Keratinocyte (primary cell): ENCODE measurements at regions not wholly inside any gene's neighbourhood (a gene's known extent, or its start where the extent isn't known, plus 50 kb on each side); places are given as distances from the start of the nearest gene placed in this dataset.

Source experiments
- DNase-seq: peaks from one replicate; pipeline ENCODE4 v3.0.0-alpha.2; 2011; ENCODE audit warnings: low read depth, missing footprints, low spot score
- FAIRE-seq: peaks from 2 replicates; lab custom pipeline; 2011; peaks lifted over from hg19 to GRCh38; lab: Jason Lieb, UNC
- H2AFZ ChIP-seq: 2 replicates; pipeline ENCODE4 v1.6.0; 2012; ENCODE audit warnings: low read length, control low read depth, inconsistent platforms; ENCODE audit not compliant: control insufficient read depth
- H3K27ac ChIP-seq: 2 replicates; pipeline ENCODE4 v1.5.1; 2011; ENCODE audit warnings: low read length; ENCODE audit not compliant: control insufficient read depth, insufficient read depth
- H3K27me3 ChIP-seq: 3 replicates; pipeline ENCODE4 v1.6.0; 2011; ENCODE audit warnings: low read length; ENCODE audit not compliant: control insufficient read depth, insufficient read depth; ENCODE audit errors: extremely low read depth
- H3K36me3 ChIP-seq, 2 experiments: 2 replicates in 1 of 2; 3 replicates in 1 of 2; pipeline ENCODE4 v1.5.1; 2011; ENCODE audit warnings: low read length in 2 of 2, mild to moderate bottlenecking in 1 of 2; ENCODE audit not compliant: control insufficient read depth in 2 of 2, insufficient read depth in 2 of 2; ENCODE audit errors: extremely low read depth in 1 of 2
- H3K4me1 ChIP-seq: 3 replicates; pipeline ENCODE4 v1.5.1; 2011; ENCODE audit warnings: low read length; ENCODE audit not compliant: control insufficient read depth, insufficient read depth; ENCODE audit errors: extremely low read depth
- H3K4me2 ChIP-seq: 3 replicates; pipeline ENCODE4 v1.6.0; 2011; ENCODE audit warnings: low read depth, low read length; ENCODE audit not compliant: control insufficient read depth, insufficient read depth; ENCODE audit errors: extremely low read depth
- H3K4me3 ChIP-seq, 3 experiments: fragments of 200-600 bp in 1 of 3; sonication (generic) in 1 of 3; 2 replicates in 2 of 3; 3 replicates in 1 of 3; pipeline ENCODE4 v1.5.1; 2011 to 2016; ENCODE audit warnings: low read length in 3 of 3, mild to moderate bottlenecking in 3 of 3, control low read depth in 2 of 3, inconsistent platforms in 1 of 3, low read depth in 1 of 3, mixed read lengths in 1 of 3, mixed run types in 1 of 3, moderate library complexity in 1 of 3; ENCODE audit not compliant: control insufficient read depth in 2 of 3, insufficient read depth in 2 of 3; ENCODE audit errors: extremely low read depth in 1 of 3
- H3K79me2 ChIP-seq: 2 replicates; pipeline ENCODE4 v1.6.0; 2012; ENCODE audit warnings: low read length; ENCODE audit not compliant: control insufficient read depth, insufficient read depth
- H3K9ac ChIP-seq: 3 replicates; pipeline ENCODE4 v1.6.0; 2011; ENCODE audit warnings: low read length; ENCODE audit not compliant: control insufficient read depth, insufficient read depth; ENCODE audit errors: extremely low read depth
- H3K9me1 ChIP-seq: 3 replicates; pipeline ENCODE4 v1.6.0; 2011; ENCODE audit warnings: low read length; ENCODE audit not compliant: control insufficient read depth, insufficient read depth; ENCODE audit errors: extremely low read depth
- H3K9me3 ChIP-seq: 2 replicates; pipeline ENCODE4 v1.5.1; 2012; ENCODE audit warnings: low read depth, low read length; ENCODE audit not compliant: control insufficient read depth
- H4K20me1 ChIP-seq: 3 replicates; pipeline ENCODE4 v1.6.0; 2011; ENCODE audit warnings: low read length; ENCODE audit not compliant: control insufficient read depth, insufficient read depth; ENCODE audit errors: extremely low read depth
- CTCF ChIP-seq, 3 experiments: IDR thresholded peaks in 1 of 3; conservative IDR thresholded peaks in 1 of 3; optimal IDR thresholded peaks in 1 of 3; 2 replicates in 2 of 3; 3 replicates in 1 of 3; pipeline versions ENCODE3 to v1.5.1; 2011; ENCODE audit warnings: low read length in 3 of 3, mild to moderate bottlenecking in 3 of 3, moderate library complexity in 2 of 3, control low read depth in 1 of 3, inconsistent platforms in 1 of 3; ENCODE audit not compliant: insufficient read depth in 2 of 3; ENCODE audit errors: extremely low read depth in 1 of 3
- EZH2 ChIP-seq: IDR thresholded peaks from one replicate; pipeline ENCODE4 v1.6.1; 2012; ENCODE audit warnings: inconsistent platforms, mild to moderate bottlenecking, low read length, moderate library complexity
- dilution Hi-C: fragments of 300-500 bp; cut with MboI; formaldehyde crosslinking; loops from one replicate; pipeline ENCODE4 v1.7.0; 2020; ENCODE audit warnings: low sequenced_read_pairs; ENCODE audit not compliant: extremely low pct_ligation_motif_present

GRCh38 chr5:4104831-4105597 is 509.4 kb downstream of the IRX1 start:
- dilution Hi-C loops = no loop called here
- no peak overlapping the region for H3K4me3 ChIP-seq
- FAIRE-seq (no peak), DNase-seq (no peak)
- H4K20me1 ChIP-seq = no peaks in the 10 kb centered on the region
- no peaks in the 10 kb centered on the region for H3K9me1 ChIP-seq
- no peaks in the 10 kb centered on the region for H3K79me2 ChIP-seq
- H3K36me3 ChIP-seq = no peaks in the 10 kb centered on the region
- H2AFZ ChIP-seq = no peak overlapping the region
- no peak for TF ChIP-seq CTCF (optimal IDR thresholded peaks at IDR 0.05 in 1 of 3, IDR thresholded peaks at IDR 0.05 in 1 of 3, conservative IDR thresholded peaks at IDR 0.05 in 1 of 3; ENCODE audit: extremely low read depth in 1 of 3, insufficient read depth in 2 of 3, low read length in 3 of 3)
- TF ChIP-seq EZH2 = no peak
- H3K4me2 ChIP-seq = no peak overlapping the region
- no peak overlapping the region for H3K27ac ChIP-seq
- no peaks in the 10 kb centered on the region for H3K27me3 ChIP-seq
- H3K9ac ChIP-seq = no peak overlapping the region
- no peaks in the 10 kb centered on the region for H3K9me3 ChIP-seq
- no peaks in the 10 kb centered on the region for H3K4me1 ChIP-seq

- DNase-seq (no peak), FAIRE-seq (no peak)
- Histone ChIP-seq H3K4me2 (no peak overlapping the region), H2AFZ (no peak overlapping the region), H3K27me3 (no peaks in the 10 kb centered on the region), H3K9me3 (no peaks in the 10 kb centered on the region), H3K9me1 (no peaks in the 10 kb centered on the region), H3K27ac (no peak overlapping the region), H3K79me2 (no peaks in the 10 kb centered on the region), H3K9ac (no peak overlapping the region), H3K36me3 (no peaks in the 10 kb centered on the region), H3K4me1 (no peaks in the 10 kb centered on the region), H3K4me3 (no peak overlapping the region), H4K20me1 (no peaks in the 10 kb centered on the region)
- dilution Hi-C loops = no loop called here
- TF ChIP-seq CTCF (optimal IDR thresholded peaks at IDR 0.05 in 1 of 3, IDR thresholded peaks at IDR 0.05 in 1 of 3, conservative IDR thresholded peaks at IDR 0.05 in 1 of 3; ENCODE audit: extremely low read depth in 1 of 3, insufficient read depth in 2 of 3, low read length in 3 of 3) (no peak), EZH2 (no peak)
These were observed 513.1 kb downstream of the IRX1 start for GRCh38 chr5:4108690-4109089.
